Stomach (tissue), 4 donors: ENCODE measurements at regions not wholly inside any gene's neighbourhood (a gene's known extent, or its start where the extent isn't known, plus 50 kb on each side); places are given as distances from the start of the nearest gene placed in this dataset.

ENCODE experiments used
- EP300 ChIP-seq: sonication (generic); formaldehyde crosslinking; IDR thresholded peaks from one replicate; pipeline ENCODE4 v1.6.1; 2017; ENCODE audit warnings: antibody characterized with exemption
- POLR2A ChIP-seq, 4 donors: fragments of 450-650 bp; IDR thresholded peaks; one replicate each; pipeline ENCODE4 v1.6.1; 2016; ENCODE audit warnings: antibody characterized with exemption in 4 of 4, control low read depth in 2 of 4, mild to moderate bottlenecking in 1 of 4, moderate library complexity in 1 of 4
- POLR2AphosphoS5 ChIP-seq, 3 donors: sonication (generic); formaldehyde crosslinking; IDR thresholded peaks; one replicate each; pipeline ENCODE4 v1.6.1; 2016; ENCODE audit warnings: antibody characterized with exemption in 3 of 3
- TF ChIP-seq, protein P1 (sequence below), 7 experiments: fragments of 450-650 bp in 4 of 7; fragments of 200-600 bp in 3 of 7; sonication (generic) in 3 of 7; IDR thresholded peaks; one replicate each; pipeline ENCODE4 v1.5.1; 2016 to 2019; ENCODE audit warnings: antibody characterized with exemption in 7 of 7, control low read depth in 2 of 7, mild to moderate bottlenecking in 1 of 7

DNA sequence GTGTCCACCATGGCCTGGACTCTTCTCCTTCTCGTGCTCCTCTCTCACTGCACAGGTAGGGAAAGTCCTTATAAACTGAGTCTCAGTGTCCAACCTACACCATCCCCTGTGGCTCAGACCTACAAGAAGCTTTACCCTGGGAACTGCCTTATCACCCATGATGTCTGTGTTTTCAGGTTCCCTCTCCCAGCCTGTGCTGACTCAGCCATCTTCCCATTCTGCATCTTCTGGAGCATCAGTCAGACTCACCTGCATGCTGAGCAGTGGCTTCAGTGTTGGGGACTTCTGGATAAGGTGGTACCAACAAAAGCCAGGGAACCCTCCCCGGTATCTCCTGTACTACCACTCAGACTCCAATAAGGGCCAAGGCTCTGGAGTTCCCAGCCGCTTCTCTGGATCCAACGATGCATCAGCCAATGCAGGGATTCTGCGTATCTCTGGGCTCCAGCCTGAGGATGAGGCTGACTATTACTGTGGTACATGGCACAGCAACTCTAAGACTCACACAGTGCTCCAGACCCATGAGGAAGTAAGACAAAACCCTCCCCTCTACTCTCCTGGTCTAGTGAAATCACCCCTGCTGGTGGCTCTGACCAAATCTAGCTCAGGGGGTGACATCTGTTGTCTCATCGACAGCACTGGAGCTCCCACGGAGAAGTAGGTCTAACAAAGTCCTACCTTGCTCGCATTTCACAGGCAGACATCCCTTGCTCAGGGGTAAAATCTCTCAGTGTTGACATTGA lies 74.3 kb downstream of the VPREB1 start:
- TF ChIP-seq POLR2A (IDR thresholded peaks at IDR 0.05) (no peak), EP300 (no peak), POLR2AphosphoS5 (IDR thresholded peaks at IDR 0.05) (no peak)
- TF ChIP-seq, protein P1, sequence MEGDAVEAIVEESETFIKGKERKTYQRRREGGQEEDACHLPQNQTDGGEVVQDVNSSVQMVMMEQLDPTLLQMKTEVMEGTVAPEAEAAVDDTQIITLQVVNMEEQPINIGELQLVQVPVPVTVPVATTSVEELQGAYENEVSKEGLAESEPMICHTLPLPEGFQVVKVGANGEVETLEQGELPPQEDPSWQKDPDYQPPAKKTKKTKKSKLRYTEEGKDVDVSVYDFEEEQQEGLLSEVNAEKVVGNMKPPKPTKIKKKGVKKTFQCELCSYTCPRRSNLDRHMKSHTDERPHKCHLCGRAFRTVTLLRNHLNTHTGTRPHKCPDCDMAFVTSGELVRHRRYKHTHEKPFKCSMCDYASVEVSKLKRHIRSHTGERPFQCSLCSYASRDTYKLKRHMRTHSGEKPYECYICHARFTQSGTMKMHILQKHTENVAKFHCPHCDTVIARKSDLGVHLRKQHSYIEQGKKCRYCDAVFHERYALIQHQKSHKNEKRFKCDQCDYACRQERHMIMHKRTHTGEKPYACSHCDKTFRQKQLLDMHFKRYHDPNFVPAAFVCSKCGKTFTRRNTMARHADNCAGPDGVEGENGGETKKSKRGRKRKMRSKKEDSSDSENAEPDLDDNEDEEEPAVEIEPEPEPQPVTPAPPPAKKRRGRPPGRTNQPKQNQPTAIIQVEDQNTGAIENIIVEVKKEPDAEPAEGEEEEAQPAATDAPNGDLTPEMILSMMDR (IDR thresholded peaks at IDR 0.05) = no peak
